ENCODE measurements at regions not wholly inside any gene's neighbourhood (a gene's known extent, or its start where the extent isn't known, plus 50 kb on each side); places are given as distances from the start of the nearest gene placed in this dataset.

DNA sequence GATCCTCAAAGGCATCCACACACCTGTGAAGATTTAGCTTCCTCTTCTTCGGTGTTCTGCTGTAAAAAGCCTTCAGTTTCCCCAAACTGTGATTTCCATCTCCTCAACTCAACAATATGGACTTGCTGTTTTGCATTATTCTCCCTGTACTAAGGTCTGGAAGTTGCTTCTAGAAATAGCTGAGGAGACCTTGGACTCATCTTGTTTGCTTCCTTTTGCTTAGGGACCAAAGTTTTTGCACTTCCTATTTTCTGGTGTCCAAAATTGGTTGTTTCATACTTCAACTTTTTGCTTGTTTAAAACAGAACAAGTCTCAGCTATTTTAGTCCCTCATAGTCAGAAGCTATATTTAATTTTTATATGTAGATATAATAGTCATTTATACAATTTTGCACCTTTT lies 201.9 kb upstream of the COPS8 start:
- TF ChIP-seq NFIC (IDR thresholded peaks at IDR 0.05) (no peak), ZBTB7A (IDR thresholded peaks at IDR 0.05; ENCODE audit: low read depth) (no peak), MAX (IDR thresholded peaks at IDR 0.05) (no peak), CEBPB (IDR thresholded peaks at IDR 0.05) (no peak), FOXM1 (IDR thresholded peaks at IDR 0.05; ENCODE audit: borderline replicate concordance, low read depth) (no peak), EP300 (IDR thresholded peaks at IDR 0.05; ENCODE audit: borderline replicate concordance) (no peak), RAD21 (IDR thresholded peaks at IDR 0.05; ENCODE audit: low read depth) (no peak), REST (IDR thresholded peaks at IDR 0.05; ENCODE audit: low read depth) (no peak), TEAD4 (IDR thresholded peaks at IDR 0.05) (no peak), EGR1 (IDR thresholded peaks at IDR 0.05) (no peak), USF1 (IDR thresholded peaks at IDR 0.05) (no peak), CREB1 (IDR thresholded peaks at IDR 0.05; ENCODE audit: low read depth) (no peak)

DNA sequence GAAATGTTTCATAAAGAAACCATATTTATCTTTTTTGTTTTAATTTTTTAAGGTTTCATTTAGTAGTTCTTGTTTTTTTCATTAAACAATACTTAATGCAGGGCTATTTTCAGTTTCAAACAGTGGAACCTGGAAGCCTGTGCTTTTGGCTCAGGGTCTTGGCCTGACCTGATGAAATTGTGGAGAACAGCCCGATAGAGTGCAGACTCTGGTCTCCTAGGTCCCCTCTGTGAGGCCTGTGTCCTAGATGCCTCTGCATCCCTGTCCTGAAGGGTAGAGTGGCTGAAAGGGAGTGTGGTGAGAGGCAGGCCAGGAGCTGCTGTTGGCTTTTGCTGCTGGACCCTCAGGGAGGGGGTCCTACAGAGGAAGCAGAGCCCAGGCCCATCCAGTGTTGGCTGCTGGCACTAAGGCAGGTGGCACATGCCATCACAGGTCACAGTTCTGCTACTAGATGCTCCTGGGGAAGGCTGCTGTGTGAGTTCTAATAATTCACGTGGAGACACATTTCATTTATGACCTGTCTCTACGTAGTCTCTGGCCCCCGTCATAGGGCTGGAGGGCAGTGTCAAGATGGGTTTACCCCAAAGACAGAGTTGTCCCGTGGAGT lies 201.0 kb upstream of the COPS8 start:
- TF ChIP-seq CEBPB (IDR thresholded peaks at IDR 0.05): no peak
- TF ChIP-seq REST (IDR thresholded peaks at IDR 0.05; ENCODE audit: low read depth): no peak
- no peak for TF ChIP-seq USF1 (IDR thresholded peaks at IDR 0.05)
- no peak for TF ChIP-seq CREB1 (IDR thresholded peaks at IDR 0.05; ENCODE audit: low read depth)
- no peak for TF ChIP-seq YY1 (IDR thresholded peaks at IDR 0.05; ENCODE audit: low read depth)
- no peak for TF ChIP-seq EGR1 (IDR thresholded peaks at IDR 0.05)
- no peak for TF ChIP-seq ZBTB7A (IDR thresholded peaks at IDR 0.05; ENCODE audit: low read depth)
- no peak for TF ChIP-seq EP300 (IDR thresholded peaks at IDR 0.05; ENCODE audit: borderline replicate concordance)
- TF ChIP-seq TAF1 (IDR thresholded peaks at IDR 0.05; ENCODE audit: low read depth): no peak
- no peak for TF ChIP-seq TCF12 (IDR thresholded peaks at IDR 0.05; ENCODE audit: low read depth)
- TF ChIP-seq TEAD4 (IDR thresholded peaks at IDR 0.05): no peak
- TF ChIP-seq RAD21 (IDR thresholded peaks at IDR 0.05; ENCODE audit: low read depth): no peak
- no peak for TF ChIP-seq MAX (IDR thresholded peaks at IDR 0.05)

- TF ChIP-seq RAD21 (IDR thresholded peaks at IDR 0.05; ENCODE audit: low read depth) (no peak), REST (IDR thresholded peaks at IDR 0.05; ENCODE audit: low read depth) (no peak), EGR1 (IDR thresholded peaks at IDR 0.05) (no peak), TCF12 (IDR thresholded peaks at IDR 0.05; ENCODE audit: low read depth) (no peak), YY1 (IDR thresholded peaks at IDR 0.05; ENCODE audit: low read depth) (no peak), CEBPB (IDR thresholded peaks at IDR 0.05) (no peak), NFIC (IDR thresholded peaks at IDR 0.05) (no peak), CREB1 (IDR thresholded peaks at IDR 0.05; ENCODE audit: low read depth) (no peak), TEAD4 (IDR thresholded peaks at IDR 0.05) (no peak), MAX (IDR thresholded peaks at IDR 0.05) (no peak)
These were observed 199.2 kb upstream of the COPS8 start for GRCh38 chr2:236886456-236886855.

DNA sequence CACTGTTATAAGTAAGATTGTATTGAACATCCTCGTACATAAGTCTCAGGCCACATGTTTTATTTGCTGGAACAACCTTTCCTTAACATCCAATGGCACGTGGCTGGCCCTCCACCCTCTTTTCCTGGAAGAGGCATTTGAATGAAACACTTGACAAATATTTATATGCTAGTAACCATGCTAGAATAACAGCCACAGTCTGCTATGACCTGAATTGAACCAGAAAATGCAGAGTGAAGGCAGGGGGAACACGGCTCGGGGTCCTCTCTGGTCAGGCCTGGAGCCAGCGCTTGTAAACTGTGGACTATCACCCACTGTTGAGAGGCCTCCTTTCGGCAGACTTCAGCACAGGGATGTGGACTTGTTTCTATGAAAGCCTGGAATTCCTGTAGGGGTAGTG lies 198.2 kb upstream of the COPS8 start:
- no peak for TF ChIP-seq EGR1 (IDR thresholded peaks at IDR 0.05)
- no peak for TF ChIP-seq USF1 (IDR thresholded peaks at IDR 0.05)
- no peak for TF ChIP-seq ZBTB7A (IDR thresholded peaks at IDR 0.05; ENCODE audit: low read depth)
- no peak for TF ChIP-seq CREB1 (IDR thresholded peaks at IDR 0.05; ENCODE audit: low read depth)
- TF ChIP-seq NFIC (IDR thresholded peaks at IDR 0.05): no peak
- TF ChIP-seq TEAD4 (IDR thresholded peaks at IDR 0.05): no peak
- no peak for TF ChIP-seq FOXM1 (IDR thresholded peaks at IDR 0.05; ENCODE audit: borderline replicate concordance, low read depth)
- no peak for TF ChIP-seq YY1 (IDR thresholded peaks at IDR 0.05; ENCODE audit: low read depth)
- no peak for TF ChIP-seq RAD21 (IDR thresholded peaks at IDR 0.05; ENCODE audit: low read depth)
- no peak for TF ChIP-seq MAX (IDR thresholded peaks at IDR 0.05)
- TF ChIP-seq TAF1 (IDR thresholded peaks at IDR 0.05; ENCODE audit: low read depth): no peak
- TF ChIP-seq REST (IDR thresholded peaks at IDR 0.05; ENCODE audit: low read depth): no peak

Data from Ishikawa (cell line).